ENCODE measurements at regions not wholly inside any gene's neighbourhood (a gene's known extent, or its start where the extent isn't known, plus 50 kb on each side); places are given as distances from the start of the nearest gene placed in this dataset.

GRCh38 chr1:221556435-221556834 lies 185.5 kb downstream of the DUSP10 start:
- Histone ChIP-seq H3K9me3 (ENCODE audit: control insufficient read depth, low read length) (no peaks in the 10 kb centered on the region), H3K36me3 (ENCODE audit: control insufficient read depth, insufficient read depth, low read length) (no peaks in the 10 kb centered on the region), H3K27ac (ENCODE audit: low read depth, low read length) (no peak overlapping the region), H3K4me3 (ENCODE audit: low read length) (no peak overlapping the region), H3K4me1 (ENCODE audit: control insufficient read depth, insufficient read depth, low read length) (no peaks in the 10 kb centered on the region), H3K9ac (ENCODE audit: extremely low read depth, low read length, poor library complexity, severe bottlenecking) (no peak overlapping the region), H3K27me3 (ENCODE audit: control insufficient read depth, insufficient read depth, low read length, poor library complexity, severe bottlenecking) (no peaks in the 10 kb centered on the region)
- Mint-ChIP-seq H3K27me3 (ENCODE audit: insufficient read depth) (no peaks in the 10 kb centered on the region), H3K27ac (no peak overlapping the region), H3K36me3 (ENCODE audit: low read depth) (no peaks in the 10 kb centered on the region), H3K9me3 (no peaks in the 10 kb centered on the region), H3K4me1 (no peaks in the 10 kb centered on the region), H3K4me3 (no peak overlapping the region)
- TF ChIP-seq CTCF (conservative IDR thresholded peaks at IDR 0.05), result no peak
- no peak for DNase-seq

DNA sequence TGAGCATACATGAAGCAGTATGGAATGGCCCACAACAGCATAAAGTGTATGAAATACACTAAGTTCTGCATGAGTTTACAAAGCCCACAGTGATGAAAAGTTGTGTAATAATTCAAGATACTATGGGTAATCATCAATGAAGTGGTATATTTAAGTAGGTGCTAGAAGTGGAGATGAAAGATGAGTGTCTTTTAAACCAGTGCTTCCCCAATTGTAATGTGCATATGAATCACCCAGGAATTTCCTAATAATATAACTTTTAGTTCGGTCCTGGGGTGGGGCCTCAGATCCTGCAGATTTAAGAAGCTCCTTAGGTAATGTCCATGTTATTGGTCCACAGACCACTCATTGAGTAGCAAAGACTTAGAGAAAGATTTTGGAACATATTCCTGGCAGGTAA lies 184.9 kb downstream of the DUSP10 start:
- Mint-ChIP-seq H3K4me3 (no peak overlapping the region), H3K27me3 (ENCODE audit: insufficient read depth) (no peaks in the 10 kb centered on the region), H3K9me3 (no peaks in the 10 kb centered on the region), H3K36me3 (ENCODE audit: low read depth) (no peaks in the 10 kb centered on the region), H3K4me1 (no peaks in the 10 kb centered on the region), H3K27ac (no peak overlapping the region)
- no peaks in the 10 kb centered on the region for H3K36me3 ChIP-seq (ENCODE audit: control insufficient read depth, insufficient read depth, low read length)
- peaks cover 2% of the 10 kb centered on the region for H3K4me1 ChIP-seq (ENCODE audit: control insufficient read depth, insufficient read depth, low read length)
- no peak for DNase-seq
- H3K9ac ChIP-seq (ENCODE audit: extremely low read depth, low read length, poor library complexity, severe bottlenecking), result no peak overlapping the region
- H3K27me3 ChIP-seq (ENCODE audit: control insufficient read depth, insufficient read depth, low read length, poor library complexity, severe bottlenecking), result no peaks in the 10 kb centered on the region
- no peak for TF ChIP-seq CTCF (conservative IDR thresholded peaks at IDR 0.05)
- no peaks in the 10 kb centered on the region for H3K9me3 ChIP-seq (ENCODE audit: control insufficient read depth, low read length)
- no peak overlapping the region for H3K4me3 ChIP-seq (ENCODE audit: low read length)
- no peak overlapping the region for H3K27ac ChIP-seq (ENCODE audit: low read depth, low read length)
- 95 to 100% methylated on average over 1 of the region's 1 CpG for WGBS, 2 experiments (ENCODE audit: insufficient coverage in 1 of 2, insufficient read length in 1 of 2)

- DNase-seq, result no peak
- no peaks in the 10 kb centered on the region for H3K36me3 Mint-ChIP-seq (ENCODE audit: low read depth)
- no peak for TF ChIP-seq CTCF (conservative IDR thresholded peaks at IDR 0.05)
- Histone ChIP-seq H3K36me3 (ENCODE audit: control insufficient read depth, insufficient read depth, low read length) (no peaks in the 10 kb centered on the region), H3K9ac (ENCODE audit: extremely low read depth, low read length, poor library complexity, severe bottlenecking) (no peak overlapping the region), H3K4me1 (ENCODE audit: control insufficient read depth, insufficient read depth, low read length) (peaks cover 3% of the 10 kb centered on the region), H3K9me3 (ENCODE audit: control insufficient read depth, low read length) (no peaks in the 10 kb centered on the region), H3K27ac (ENCODE audit: low read depth, low read length) (no peak overlapping the region), H3K27me3 (ENCODE audit: control insufficient read depth, insufficient read depth, low read length, poor library complexity, severe bottlenecking) (no peaks in the 10 kb centered on the region), H3K4me3 (ENCODE audit: low read length) (no peak overlapping the region)
- H3K27ac Mint-ChIP-seq, result no peak overlapping the region
- no peaks in the 10 kb centered on the region for H3K9me3 Mint-ChIP-seq
- 96 to 100% methylated on average over 1 to 2 of the region's 2 CpGs for WGBS, 2 experiments (ENCODE audit: insufficient coverage in 1 of 2, insufficient read length in 1 of 2)
- no peaks in the 10 kb centered on the region for H3K4me1 Mint-ChIP-seq
- no peak overlapping the region for H3K4me3 Mint-ChIP-seq
- no peaks in the 10 kb centered on the region for H3K27me3 Mint-ChIP-seq (ENCODE audit: insufficient read depth)
Observed at GRCh38 chr1:221558396-221558795, 183.5 kb downstream of the DUSP10 start.
